HAP-1 (cell line): ENCODE measurements at regions not wholly inside any gene's neighbourhood (a gene's known extent, or its start where the extent isn't known, plus 50 kb on each side); places are given as distances from the start of the nearest gene placed in this dataset.
"Not testable (repeated sequence)": the region's sequence is repeated elsewhere in the genome, so short reads cannot be mapped to it uniquely, and the experiment has no call there.

Source experiments
- DNase-seq, 2 experiments: peaks; one replicate each; pipeline ENCODE4 v3.0.0-alpha.2; 2016 to 2020; ENCODE audit warnings: low spot score in 2 of 2
- H3K27me3 ChIP-seq: fragments of 250-450 bp; sonication (Bioruptor Pico); 2 replicates; pipeline ENCODE4 v1.5.1; 2020; ENCODE audit warnings: low read depth, mild to moderate bottlenecking, moderate library complexity
- H3K36me3 ChIP-seq: fragments of 250-450 bp; sonication (Bioruptor Pico); replicated peaks from 2 replicates; pipeline ENCODE4 v1.5.1; 2020; ENCODE audit warnings: mild to moderate bottlenecking
- H3K4me1 ChIP-seq: fragments of 250-450 bp; sonication (Bioruptor Pico); 2 replicates; pipeline ENCODE4 v1.5.1; 2020; ENCODE audit warnings: mild to moderate bottlenecking
- H3K4me3 ChIP-seq: fragments of 250-450 bp; sonication (Bioruptor Pico); 2 replicates; pipeline ENCODE4 v1.5.1; 2020; ENCODE audit warnings: mild to moderate bottlenecking, moderate library complexity
- H3K9me3 ChIP-seq: fragments of 250-450 bp; sonication (Bioruptor Pico); 2 replicates; pipeline ENCODE4 v1.5.1; 2020; ENCODE audit warnings: mild to moderate bottlenecking, moderate library complexity
- in situ Hi-C: fragments of 300-500 bp; cut with MboI; formaldehyde crosslinking; loops from 3 replicates; pipeline ENCODE4 v1.14.3; 2020; ENCODE audit warnings: low sequenced_read_pairs, inconsistent platforms, mixed read lengths

DNA sequence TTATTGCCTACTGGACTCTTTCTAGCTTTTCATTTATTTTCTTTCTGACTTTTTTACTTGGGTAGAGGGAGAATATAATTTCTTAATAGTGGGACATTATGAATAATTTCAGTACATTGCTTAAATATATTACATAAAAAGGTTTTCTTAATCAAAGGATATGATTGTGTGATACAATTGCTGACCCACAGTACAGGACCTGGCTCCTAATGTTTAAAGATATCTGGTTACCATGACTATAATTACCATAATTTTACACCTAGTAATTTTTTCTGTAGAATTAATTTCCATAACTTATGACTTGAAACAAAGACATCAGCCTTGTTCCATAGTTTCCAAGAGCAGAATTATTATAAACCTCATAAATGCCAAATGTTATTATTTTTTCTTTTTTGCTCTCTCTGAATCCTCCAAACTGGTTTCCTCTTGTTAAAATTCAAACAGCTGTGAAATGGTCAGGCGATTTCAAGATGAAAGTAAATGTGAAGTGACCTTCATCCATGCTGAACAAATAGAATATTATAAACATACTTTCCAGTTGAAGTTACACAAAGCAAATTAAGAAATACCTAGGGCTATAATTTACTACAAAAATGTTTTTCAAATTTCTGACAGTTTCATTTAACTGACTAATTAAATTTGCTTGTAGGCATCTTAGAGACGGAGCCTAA lies 301.2 kb upstream of the TYRP1 start:
- Histone ChIP-seq H3K9me3 (no peaks in the 10 kb centered on the region), H3K4me1 (no peaks in the 10 kb centered on the region), H3K4me3 (no peak overlapping the region), H3K36me3 (no peaks in the 10 kb centered on the region), H3K27me3 (no peaks in the 10 kb centered on the region; the same call in 1 of the 2 replicates)
- no peak for DNase-seq
- in situ Hi-C loops: no loop called here

DNA sequence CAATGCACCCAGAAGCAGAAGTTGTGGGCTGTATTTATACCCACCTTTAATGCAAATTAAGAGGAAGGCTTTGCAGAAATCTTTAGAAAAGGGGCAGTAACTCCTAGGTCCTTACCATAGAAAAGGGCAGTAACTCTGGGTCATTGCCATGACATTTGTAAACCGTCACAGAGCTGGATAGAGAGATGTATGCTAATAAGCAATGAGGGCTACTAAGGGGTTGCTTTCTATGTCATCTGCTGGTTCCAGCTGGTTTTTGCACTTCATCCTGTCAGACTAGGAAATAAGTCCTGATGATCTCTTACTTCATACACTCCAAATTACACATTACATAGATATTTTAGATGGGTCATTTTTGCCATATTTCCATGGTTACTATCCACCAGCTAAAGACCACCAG lies 299.1 kb upstream of the TYRP1 start:
- no peak for DNase-seq
- in situ Hi-C loops: no loop called here
- no peaks in the 10 kb centered on the region for H3K9me3 ChIP-seq

GRCh38 chr9:12403721-12404120 lies 289.5 kb upstream of the TYRP1 start:
- Histone ChIP-seq H3K36me3 (no peaks in the 10 kb centered on the region), H3K27me3 (0 out of 2 replicates have a peak, but pooled peaks cover 2% of the 10 kb centered on the region), H3K4me1 (no peaks in the 10 kb centered on the region; the same call in 1 of the 2 replicates), H3K4me3 (no peak overlapping the region), H3K9me3 (no peaks in the 10 kb centered on the region)
- in situ Hi-C loops: no loop called here
- DNase-seq: no peak

More for the DNA sequence above, 299.1 kb upstream of the TYRP1 start:
- Histone ChIP-seq H3K4me1 (no peaks in the 10 kb centered on the region), H3K4me3 (no peak overlapping the region), H3K27me3 (no peaks in the 10 kb centered on the region; the same call in 1 of the 2 replicates), H3K36me3 (no peaks in the 10 kb centered on the region)

DNA sequence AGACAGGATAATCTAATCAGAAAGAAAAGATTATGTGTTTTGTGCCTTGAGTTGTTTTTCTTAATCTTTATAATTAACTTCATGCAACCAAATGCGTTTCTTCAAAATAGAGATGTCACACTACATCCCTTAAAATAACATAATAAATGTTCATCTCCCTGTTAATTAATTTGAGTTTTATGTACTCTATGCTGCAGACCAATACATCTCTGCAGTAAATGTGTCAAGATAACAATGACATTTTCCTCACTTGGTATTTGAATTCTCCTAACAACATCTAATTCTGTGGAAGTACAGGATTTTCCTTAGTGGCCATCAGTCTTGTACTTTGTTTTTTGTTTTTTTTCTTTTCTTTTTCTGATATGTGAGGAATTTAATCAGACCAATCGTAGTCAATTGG lies 279.2 kb upstream of the TYRP1 start:
- no peak for DNase-seq
- Histone ChIP-seq H3K4me1 (no peaks in the 10 kb centered on the region), H3K9me3 (no peaks in the 10 kb centered on the region), H3K4me3 (no peak overlapping the region), H3K27me3 (no peaks in the 10 kb centered on the region), H3K36me3 (no peaks in the 10 kb centered on the region)
- in situ Hi-C loops: no loop called here

DNA sequence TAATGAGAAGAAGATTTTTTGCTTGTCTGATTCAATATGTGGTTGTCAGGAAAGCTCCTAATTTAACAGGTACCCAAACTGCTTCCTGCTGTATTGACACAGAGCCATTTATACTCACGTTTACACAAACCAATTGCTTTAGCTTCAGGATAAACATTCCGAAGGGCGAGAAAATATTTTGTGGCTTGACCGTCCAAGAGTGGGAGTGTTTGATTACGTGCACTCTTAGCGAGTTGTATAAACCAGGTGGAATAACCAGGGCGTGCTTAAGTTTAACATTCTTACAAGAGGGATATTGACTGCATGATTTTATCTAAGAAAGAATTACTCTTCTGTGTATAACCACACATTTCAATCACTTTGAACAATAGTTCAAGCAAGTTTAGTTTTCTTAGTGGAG lies 278.7 kb upstream of the TYRP1 start:
- H3K36me3 ChIP-seq: no peaks in the 10 kb centered on the region
- no peak overlapping the region for H3K4me3 ChIP-seq
- no peak for DNase-seq
- H3K27me3 ChIP-seq: no peaks in the 10 kb centered on the region
- in situ Hi-C loops: no loop called here
- H3K4me1 ChIP-seq: no peaks in the 10 kb centered on the region
- no peaks in the 10 kb centered on the region for H3K9me3 ChIP-seq

GRCh38 chr9:12415361-12415760 lies 277.8 kb upstream of the TYRP1 start:
- Histone ChIP-seq H3K9me3 (no peaks in the 10 kb centered on the region), H3K27me3 (no peaks in the 10 kb centered on the region), H3K36me3 (no peaks in the 10 kb centered on the region), H3K4me3 (no peak overlapping the region), H3K4me1 (no peaks in the 10 kb centered on the region)
- DNase-seq: no peak
- in situ Hi-C loops: no loop called here

DNA sequence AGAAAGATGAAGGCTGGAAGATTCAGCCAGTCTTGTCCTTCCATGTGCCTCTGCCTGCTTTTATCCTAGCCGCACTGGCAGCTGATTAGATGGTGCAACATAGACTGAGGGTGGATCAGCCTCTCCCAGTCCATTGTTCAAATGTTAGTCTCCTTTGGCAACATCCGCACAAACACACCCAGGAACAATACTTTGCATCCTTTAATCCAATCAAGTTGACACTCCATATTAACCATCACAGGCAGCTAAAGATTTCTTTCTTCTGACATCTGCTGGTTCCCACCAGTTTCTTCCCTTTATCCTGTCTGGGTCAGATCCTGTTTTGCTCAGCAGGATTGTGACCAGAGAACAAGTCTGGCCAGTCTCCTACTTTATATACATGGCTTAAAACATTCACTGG lies 276.5 kb upstream of the TYRP1 start:
- no peaks in the 10 kb centered on the region for H3K9me3 ChIP-seq
- no peaks in the 10 kb centered on the region for H3K27me3 ChIP-seq
- in situ Hi-C loops: no loop called here

DNA sequence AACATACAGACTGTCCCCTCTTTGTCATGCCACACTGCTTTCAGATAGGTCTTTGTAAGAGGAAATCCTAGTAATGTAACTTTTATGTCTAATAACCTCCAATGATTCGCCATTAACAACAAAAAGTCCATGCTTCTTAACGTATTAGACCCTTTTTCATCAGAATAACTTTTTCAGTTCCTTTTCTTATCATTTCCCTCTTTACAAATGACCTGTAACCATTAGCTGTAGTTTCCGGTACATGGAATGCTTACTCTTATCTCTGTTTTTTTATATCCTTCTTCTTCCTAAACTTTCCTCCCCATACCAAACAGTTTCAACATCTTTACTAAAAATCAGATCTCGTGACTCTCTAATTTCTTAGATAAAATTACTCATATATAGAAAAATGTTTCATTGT lies 268.9 kb upstream of the TYRP1 start:
- no peaks in the 10 kb centered on the region for H3K9me3 ChIP-seq
- no peaks in the 10 kb centered on the region for H3K4me1 ChIP-seq
- no peak for DNase-seq
- no peaks in the 10 kb centered on the region for H3K27me3 ChIP-seq
- in situ Hi-C loops: no loop called here
- no peaks in the 10 kb centered on the region for H3K36me3 ChIP-seq
- no peak overlapping the region for H3K4me3 ChIP-seq

More for the DNA sequence above, 276.5 kb upstream of the TYRP1 start:
- no peaks in the 10 kb centered on the region for H3K36me3 ChIP-seq
- H3K4me3 ChIP-seq: no peak overlapping the region
- DNase-seq: peak in 1 of 2 experiments; percentile 10
- H3K4me1 ChIP-seq: no peaks in the 10 kb centered on the region

DNA sequence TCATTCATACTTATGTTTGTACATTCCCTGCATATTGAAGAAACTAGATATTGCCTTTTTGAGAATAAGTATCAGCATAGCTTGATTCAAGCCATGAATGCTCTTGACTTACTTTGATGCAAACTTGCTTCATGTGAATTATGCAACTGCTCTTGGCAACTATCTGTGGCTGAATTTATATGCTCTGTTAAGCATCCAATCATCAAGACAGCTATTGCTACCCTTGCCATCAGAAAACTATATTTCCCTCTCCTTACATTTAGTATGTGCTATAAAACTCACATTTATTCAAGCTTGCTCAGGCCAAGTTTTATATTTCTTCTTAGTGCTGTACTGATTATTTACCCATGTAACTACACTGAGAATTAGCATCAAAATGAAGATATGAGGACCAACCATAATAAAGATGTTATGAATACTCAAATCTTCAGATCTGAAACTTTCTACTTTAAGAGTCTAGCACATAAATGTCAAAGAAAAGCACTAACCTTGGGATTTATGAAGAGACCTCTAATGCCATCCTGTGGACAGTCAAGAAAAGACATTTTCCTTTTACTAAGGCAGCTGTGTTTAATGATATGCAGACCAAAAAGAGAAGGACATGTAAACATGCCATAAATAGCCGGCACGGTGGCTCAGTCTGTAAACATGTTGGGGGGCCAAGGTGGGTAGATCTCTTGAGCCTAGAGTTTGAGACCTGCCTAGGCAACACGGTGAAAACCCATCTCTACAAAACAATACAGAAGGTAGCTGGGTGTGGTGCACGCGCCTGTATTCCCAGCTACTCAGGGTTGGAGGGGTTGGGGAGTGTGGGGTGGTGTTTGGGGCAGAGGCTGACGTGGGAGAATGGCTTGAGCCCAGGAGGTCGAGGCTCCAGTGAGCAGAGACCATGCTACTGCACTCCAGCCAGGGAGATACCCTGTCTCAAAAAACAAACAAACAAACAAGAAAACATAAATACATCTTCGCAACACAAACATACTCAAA lies 267.0 kb upstream of the TYRP1 start:
- no peaks in the 10 kb centered on the region for H3K36me3 ChIP-seq
- H3K4me3 ChIP-seq: no peak overlapping the region
- H3K27me3 ChIP-seq: no peaks in the 10 kb centered on the region
- no peaks in the 10 kb centered on the region for H3K4me1 ChIP-seq
- H3K9me3 ChIP-seq: no peaks in the 10 kb centered on the region
- in situ Hi-C loops: no loop called here
- DNase-seq: peak in 1 of 2 experiments; percentile 61

DNA sequence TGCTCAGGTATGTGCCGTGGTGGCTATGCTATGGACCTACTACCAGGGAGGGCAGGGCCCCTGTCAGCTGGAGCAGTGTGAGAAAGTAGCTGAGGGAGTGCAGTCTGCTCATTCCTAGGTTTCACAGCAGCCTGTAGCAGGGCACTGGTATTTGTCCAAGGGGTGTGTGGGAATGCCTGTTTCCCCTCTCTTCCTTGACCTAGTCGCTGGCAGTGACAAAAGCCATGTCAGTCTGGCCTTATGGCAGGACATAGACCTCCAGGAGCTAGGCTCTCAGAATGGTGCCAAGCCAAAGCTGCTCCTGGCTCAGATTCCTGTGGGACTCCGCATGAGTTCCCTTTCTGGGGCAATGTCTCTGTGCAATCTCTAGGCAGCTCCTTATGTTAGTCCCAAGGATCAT lies 253.9 kb upstream of the TYRP1 start:
- H3K4me3 ChIP-seq: no peak overlapping the region
- no peaks in the 10 kb centered on the region for H3K4me1 ChIP-seq
- DNase-seq: no peak
- no peaks in the 10 kb centered on the region for H3K36me3 ChIP-seq
- H3K27me3 ChIP-seq: no peaks in the 10 kb centered on the region
- in situ Hi-C loops: no loop called here
- H3K9me3 ChIP-seq: no peaks in the 10 kb centered on the region

- H3K27me3 ChIP-seq, H3K9me3 ChIP-seq, DNase-seq, H3K4me3 ChIP-seq, H3K4me1 ChIP-seq, in situ Hi-C loops, H3K36me3 ChIP-seq: not testable (repeated sequence)
These were observed 252.1 kb upstream of the TYRP1 start for GRCh38 chr9:12441080-12441479.

- no peaks in the 10 kb centered on the region for H3K4me1 ChIP-seq
- H3K27me3 ChIP-seq: no peaks in the 10 kb centered on the region
- in situ Hi-C loops: no loop called here
- no peak for DNase-seq
- H3K4me3 ChIP-seq: no peak overlapping the region
- H3K9me3 ChIP-seq: no peaks in the 10 kb centered on the region
- H3K36me3 ChIP-seq: no peaks in the 10 kb centered on the region
These were observed 251.7 kb upstream of the TYRP1 start for GRCh38 chr9:12441506-12441905.

- no peaks in the 10 kb centered on the region for H3K4me1 ChIP-seq
- H3K4me3 ChIP-seq: no peak overlapping the region
- H3K27me3 ChIP-seq: no peaks in the 10 kb centered on the region
- H3K9me3 ChIP-seq: no peaks in the 10 kb centered on the region
- H3K36me3 ChIP-seq: no peaks in the 10 kb centered on the region
- in situ Hi-C loops: no loop called here
- no peak for DNase-seq
These were observed 244.9 kb upstream of the TYRP1 start for GRCh38 chr9:12448246-12448645.

GRCh38 chr9:12457237-12457636 lies 235.9 kb upstream of the TYRP1 start:
- Histone ChIP-seq H3K9me3 (no peaks in the 10 kb centered on the region), H3K4me3 (no peak overlapping the region), H3K4me1 (peaks cover 7% of the 10 kb centered on the region), H3K27me3 (no peaks in the 10 kb centered on the region), H3K36me3 (no peaks in the 10 kb centered on the region)
- in situ Hi-C loops: loop anchor here (25.0 kb wide), 1 partner anchor 180 kb away; no protein-coding TSS in a partner anchor
- DNase-seq: no peak
